ENCODE measurements at regions not wholly inside any gene's neighbourhood (a gene's known extent, or its start where the extent isn't known, plus 50 kb on each side); places are given as distances from the start of the nearest gene placed in this dataset.

DNA sequence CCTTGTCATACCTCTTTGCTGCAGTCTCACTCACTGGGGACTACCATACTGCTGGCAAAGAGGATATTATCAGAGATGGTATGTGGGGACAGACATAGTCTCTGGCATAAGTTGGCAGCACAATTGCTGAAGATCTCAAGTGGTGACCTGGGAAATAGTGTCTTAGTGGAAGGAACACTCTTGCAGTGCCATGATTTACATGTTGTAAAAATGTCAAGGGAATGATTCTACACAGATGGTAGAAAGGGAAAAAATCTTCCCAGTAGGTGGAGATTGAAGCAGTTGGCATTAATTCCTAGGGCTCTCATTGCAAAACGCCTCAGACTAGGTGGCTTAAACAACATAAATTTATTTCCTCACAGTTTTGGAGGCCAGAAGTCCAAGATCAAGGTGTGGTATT, 662.2 kb downstream of the DHX35 start:
- TF ChIP-seq CTCF (IDR thresholded peaks at IDR 0.05): no peak
- no peak for TF ChIP-seq POLR2A (IDR thresholded peaks at IDR 0.05)
- TF ChIP-seq EP300 (IDR thresholded peaks at IDR 0.05): no peak
